Prostate gland (tissue), 2 donors: ENCODE measurements at regions not wholly inside any gene's neighbourhood (a gene's known extent, or its start where the extent isn't known, plus 50 kb on each side); places are given as distances from the start of the nearest gene placed in this dataset.

Experiments used
- CTCF ChIP-seq, 4 experiments: fragments of 200-600 bp in 2 of 4; fragments of 450-650 bp in 2 of 4; sonication (generic) in 2 of 4; IDR thresholded peaks; 1 replicate in 3 of 4; 2 replicates in 1 of 4; pipeline ENCODE4 v1.5.1; 2016 to 2019; ENCODE audit warnings: antibody characterized with exemption in 4 of 4, mild to moderate bottlenecking in 2 of 4, moderate library complexity in 2 of 4
- POLR2A ChIP-seq: fragments of 450-650 bp; IDR thresholded peaks from one replicate; pipeline ENCODE4 v1.6.1; 2016; ENCODE audit warnings: antibody characterized with exemption, mild to moderate bottlenecking
- POLR2AphosphoS5 ChIP-seq: sonication (generic); formaldehyde crosslinking; IDR thresholded peaks from one replicate; pipeline ENCODE4 v1.6.1; 2017; ENCODE audit warnings: antibody characterized with exemption

DNA sequence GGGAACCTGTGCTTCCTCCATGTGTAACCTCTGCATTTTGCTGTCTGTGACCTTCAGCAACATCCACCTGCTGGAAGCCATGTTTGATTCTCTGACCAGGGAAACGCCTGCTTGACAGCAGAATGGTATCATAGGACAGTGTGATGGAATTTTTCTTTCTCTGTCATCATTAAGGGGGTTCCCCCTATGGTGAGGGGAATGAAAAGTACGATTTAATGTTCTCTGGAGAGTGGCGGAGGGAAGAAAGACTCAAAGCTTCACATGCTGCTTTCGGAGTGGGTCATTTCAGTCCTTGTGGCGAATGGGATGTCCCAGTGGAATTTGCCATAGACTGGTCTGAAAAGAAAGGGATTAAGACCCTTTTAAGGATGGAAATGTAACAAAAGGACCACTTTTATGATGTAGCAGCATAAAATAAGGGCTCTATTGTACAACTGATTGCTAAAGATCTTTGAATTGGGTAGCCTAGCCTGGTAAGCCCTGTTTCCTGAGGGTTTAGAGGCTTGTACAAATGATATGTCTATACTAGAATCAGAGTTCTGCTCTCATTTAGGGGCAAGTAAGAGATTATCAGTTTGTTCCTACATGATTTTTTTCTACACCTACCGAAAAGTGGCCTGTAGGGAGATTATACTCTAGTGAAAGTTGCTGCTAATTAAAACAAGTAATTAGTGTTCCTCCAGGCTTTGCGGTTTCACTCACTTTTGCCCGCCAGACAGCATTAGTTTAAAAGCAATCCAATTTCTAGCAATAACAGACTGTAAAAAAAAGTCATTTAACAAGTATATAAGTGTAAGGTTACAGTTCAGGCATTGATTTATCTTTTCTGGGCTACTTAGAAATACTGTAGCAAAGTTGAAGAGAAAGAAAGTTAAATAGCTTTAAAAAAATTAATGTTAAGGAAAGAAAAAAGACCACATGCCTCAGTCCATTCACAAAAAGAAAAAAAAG lies 904.5 kb downstream of the NR2F1-AS1 start:
- TF ChIP-seq CTCF (IDR thresholded peaks at IDR 0.05) (no peak), POLR2AphosphoS5 (no peak), POLR2A (no peak)
